Stimulated activated CD4-positive, alpha-beta T cell treated with anti-CD3 and anti-CD28 coated beads, TNF-alpha, amount 100 ng/mL, for 24 hours (primary cell): ENCODE measurements at regions not wholly inside any gene's neighbourhood (a gene's known extent, or its start where the extent isn't known, plus 50 kb on each side); places are given as distances from the start of the nearest gene placed in this dataset.
"Not testable (repeated sequence)": the region's sequence is repeated elsewhere in the genome, so short reads cannot be mapped to it uniquely, and the experiment has no call there.

ENCODE experiments used
- DNase-seq, 3 experiments: peaks; one replicate each; pipeline ENCODE4 v3.0.0-alpha.2; 2020; ENCODE audit warnings: low read depth in 3 of 3

GRCh38 chr5:68067976-68068603 is 147.5 kb upstream of the PIK3R1 start:
- DNase-seq, result no peak

DNA sequence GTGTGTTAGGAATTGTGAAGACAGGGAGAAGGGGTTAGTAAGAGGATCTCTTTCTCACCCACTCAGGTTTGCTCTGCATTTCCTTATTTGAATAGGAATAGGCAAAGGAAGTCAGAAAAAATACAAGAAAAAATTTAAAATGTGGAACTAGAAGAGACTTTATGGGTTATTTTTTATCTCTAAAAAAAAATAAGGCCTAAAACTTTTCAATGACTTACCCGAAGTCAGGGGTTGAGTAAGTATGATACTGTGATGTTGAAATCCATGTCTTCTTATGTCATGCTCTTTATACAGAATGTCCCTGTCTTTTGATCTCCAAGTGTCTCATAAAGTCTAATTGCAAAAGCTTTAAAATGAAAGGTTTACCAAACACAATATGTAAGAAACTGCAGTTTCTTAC is 148.3 kb upstream of the PIK3R1 start:
- no peak for DNase-seq

- DNase-seq, result no peak
Measured at GRCh38 chr5:68066277-68066955, 149.1 kb upstream of the PIK3R1 start.

DNA sequence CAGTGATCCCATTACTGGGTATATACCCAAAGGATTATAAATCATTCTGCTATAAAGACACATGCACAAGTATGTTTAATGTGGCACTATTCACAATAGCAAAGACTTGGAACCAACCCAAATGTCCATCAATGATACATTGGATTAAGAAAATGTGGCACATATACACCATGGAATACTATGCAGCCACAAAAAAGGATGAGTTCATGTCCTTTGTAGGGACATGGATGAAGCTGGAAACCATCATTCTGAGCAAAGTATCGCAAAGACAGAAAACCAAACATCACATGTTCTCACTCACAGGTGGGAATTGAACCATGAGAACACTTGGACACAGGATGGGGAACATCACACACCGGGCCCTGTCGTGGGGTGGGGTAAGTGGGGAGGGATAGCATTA is 150.2 kb upstream of the PIK3R1 start:
- DNase-seq, result not testable (repeated sequence)

GRCh38 chr5:68060382-68060781 is 155.2 kb upstream of the PIK3R1 start:
- no peak for DNase-seq

DNA sequence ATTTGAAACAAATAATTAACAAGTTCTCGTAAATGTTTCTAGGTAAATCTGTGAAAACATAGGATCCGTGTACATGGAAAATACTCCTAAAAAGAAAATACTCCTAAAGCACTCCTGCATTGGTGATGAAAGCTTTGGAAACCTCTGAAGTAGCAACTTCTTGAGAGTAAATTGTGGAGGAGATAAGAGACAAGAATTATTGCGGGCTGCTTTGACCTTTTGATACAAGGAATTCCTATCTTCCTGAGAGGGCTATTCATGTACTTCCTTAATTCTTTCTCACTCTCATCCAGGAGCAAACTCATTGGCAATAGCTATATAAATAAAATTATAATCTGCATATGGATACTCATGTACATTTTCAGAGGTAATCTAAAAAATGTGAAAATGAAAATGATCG is 158.4 kb upstream of the PIK3R1 start:
- DNase-seq, result no peak

DNA sequence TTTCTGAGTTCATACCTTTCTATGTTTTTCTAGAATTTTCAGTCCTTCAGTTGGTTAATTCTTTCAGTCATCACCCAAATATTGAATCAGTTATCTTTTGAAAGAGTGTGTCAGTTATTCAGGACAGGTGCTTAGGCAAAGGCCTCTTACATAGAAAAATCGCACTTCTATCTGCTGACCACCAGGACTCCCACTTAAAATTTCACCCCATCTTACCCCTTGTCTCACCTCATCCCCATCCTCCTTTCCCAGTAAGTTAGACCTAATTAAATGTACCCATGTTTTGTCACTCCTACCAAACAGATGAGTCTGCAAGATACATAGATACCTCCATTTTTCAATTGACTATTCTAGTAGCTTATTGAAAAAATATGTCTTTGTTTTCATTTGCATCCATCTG is 159.9 kb upstream of the PIK3R1 start:
- no peak for DNase-seq

DNA sequence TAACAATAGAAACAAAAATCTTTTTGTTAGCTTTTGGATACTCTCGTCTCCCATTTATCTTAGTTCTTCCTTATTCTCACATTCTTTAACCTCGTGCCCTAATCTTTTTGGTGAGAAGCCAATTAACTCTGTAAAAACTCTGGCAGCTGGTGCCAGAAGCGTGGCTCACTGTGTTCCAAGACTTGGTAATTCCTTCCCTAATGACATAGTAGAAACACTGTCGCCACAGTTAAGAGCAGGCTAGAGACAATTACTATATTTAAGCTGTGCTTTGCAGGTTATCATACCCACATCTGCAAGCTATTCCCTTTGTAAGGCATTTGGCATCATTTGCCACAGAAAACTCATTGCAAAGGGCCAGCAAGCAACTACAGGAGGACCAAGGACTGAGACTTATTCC is 160.9 kb upstream of the PIK3R1 start:
- DNase-seq, result no peak

GRCh38 chr5:68053202-68053601 is 162.4 kb upstream of the PIK3R1 start:
- no peak for DNase-seq

DNA sequence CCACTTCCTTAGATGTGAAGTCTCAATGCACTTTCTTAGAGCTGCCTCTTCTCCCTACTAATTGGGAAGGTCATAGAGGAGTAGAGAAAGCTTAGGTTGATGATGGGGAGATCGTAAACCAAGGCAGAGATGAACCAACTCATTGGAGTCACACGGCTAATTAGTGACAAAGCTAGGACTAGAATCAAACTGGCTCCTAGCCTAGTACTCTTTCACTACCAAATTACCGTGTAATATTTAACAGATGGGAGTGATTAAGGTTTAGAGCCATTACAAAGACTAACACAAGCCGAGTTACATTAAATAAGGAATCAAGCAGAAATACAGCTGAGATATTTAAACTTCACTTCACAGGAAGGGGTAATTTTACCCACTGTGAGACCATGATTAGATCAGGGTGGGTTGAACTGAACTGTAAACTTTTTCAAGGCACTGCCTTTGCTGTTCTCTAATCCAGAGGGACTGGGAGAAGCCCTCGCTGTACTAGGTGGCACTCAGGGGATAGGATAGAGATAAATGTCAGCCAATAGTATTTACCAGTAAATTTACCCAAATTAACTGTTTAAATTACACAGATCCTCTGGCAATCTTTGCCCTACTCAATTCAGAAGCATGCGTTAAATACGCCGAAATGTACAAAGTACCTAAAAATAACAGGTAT is 166.4 kb upstream of the PIK3R1 start:
- no peak for DNase-seq

DNA sequence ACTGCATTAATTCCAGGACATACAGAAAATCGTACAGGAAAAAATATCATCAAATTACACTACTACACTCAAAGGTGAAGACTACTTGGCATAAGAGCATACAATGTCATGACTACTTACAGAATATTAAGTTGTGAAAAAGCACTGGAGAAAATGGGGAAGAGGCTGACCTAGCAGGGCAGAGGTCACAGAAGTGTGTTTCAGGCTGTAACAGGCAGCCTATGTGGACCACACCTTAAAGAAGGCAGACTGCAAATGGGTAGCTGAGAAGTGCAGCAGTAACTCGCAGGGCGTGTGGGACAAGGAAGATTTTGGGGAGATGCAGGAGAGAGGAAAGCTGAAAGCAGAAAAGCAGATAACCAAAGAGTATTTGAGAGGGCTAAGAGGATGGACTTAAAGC is 167.0 kb upstream of the PIK3R1 start:
- no peak for DNase-seq

DNA sequence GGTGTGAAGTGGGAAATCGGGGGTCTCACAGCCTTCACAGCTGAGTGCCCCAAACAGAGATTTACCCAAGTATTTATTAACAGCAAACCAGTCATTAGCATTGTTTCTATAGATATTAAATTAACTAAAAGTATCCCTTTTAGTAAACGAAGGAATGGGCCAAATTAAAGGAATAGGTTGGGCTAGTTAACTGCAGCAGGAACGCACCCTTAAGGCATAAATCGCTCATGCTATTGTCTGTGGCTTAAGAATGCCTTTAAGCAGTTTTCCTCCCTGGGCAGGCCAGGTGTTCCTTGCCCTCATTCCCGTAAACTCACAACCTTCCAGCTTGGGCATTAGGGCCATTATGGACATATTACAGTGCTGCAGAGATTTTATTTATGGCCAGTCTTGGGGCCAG is 167.5 kb upstream of the PIK3R1 start:
- DNase-seq, result not testable (repeated sequence)

- no peak for DNase-seq
Measured at GRCh38 chr5:68047035-68047434, 168.5 kb upstream of the PIK3R1 start.

- no peak for DNase-seq
Measured at GRCh38 chr5:68046445-68046844, 169.1 kb upstream of the PIK3R1 start.

- DNase-seq, result no peak
Measured at GRCh38 chr5:68041293-68041692, 174.3 kb upstream of the PIK3R1 start.

- no peak for DNase-seq
Measured at GRCh38 chr5:68037546-68037945, 178.0 kb upstream of the PIK3R1 start.

DNA sequence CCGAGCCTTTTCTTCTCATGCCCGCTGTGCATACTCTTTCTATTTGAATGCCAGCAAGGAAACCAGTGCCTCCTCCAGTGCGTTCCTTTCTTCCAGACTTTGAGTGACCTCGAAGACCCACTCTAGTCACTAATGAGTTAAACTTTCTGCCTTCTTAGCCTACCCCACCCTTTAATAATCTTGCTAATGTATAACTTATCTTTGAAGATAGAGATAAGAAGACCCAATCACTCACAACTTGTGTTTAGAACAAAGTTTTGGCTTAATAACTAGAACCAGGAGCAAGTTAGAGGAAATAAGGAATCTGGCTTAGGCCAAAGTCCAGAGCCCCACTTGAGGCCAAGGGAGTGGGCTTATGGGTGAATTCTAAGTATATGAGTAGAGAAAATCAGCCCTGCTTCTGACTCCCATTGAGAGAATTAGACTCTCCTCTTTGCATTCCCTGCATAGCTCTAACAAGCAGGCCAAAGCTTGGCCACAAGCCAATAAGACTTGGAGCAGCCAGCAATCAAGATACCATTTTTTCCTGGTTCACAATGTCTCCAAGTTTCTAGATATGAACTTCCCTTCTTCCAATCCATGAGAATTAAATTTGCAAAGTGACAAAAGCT is 181.5 kb upstream of the PIK3R1 start:
- no peak for DNase-seq

DNA sequence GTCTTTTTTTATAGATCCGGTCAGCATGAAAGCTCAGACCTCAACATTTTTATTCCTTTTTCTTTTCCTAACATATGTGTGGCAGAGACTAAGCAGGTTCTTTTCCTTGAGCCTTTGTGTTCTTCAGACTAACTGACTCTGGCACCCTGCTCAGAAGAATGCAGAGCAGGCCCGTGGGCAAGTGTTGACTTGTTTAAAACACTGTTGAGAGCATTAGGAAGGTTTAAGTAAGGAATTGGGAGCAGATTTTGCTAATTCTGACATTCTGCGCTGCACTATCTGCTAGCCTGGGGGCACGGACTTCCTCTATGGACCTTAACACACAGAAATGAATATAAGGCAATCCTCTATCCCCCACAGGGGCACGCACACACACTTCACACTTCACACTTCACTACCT is 182.5 kb upstream of the PIK3R1 start:
- DNase-seq, result no peak

- no peak for DNase-seq
Measured at GRCh38 chr5:68032216-68032762, 183.3 kb upstream of the PIK3R1 start.

DNA sequence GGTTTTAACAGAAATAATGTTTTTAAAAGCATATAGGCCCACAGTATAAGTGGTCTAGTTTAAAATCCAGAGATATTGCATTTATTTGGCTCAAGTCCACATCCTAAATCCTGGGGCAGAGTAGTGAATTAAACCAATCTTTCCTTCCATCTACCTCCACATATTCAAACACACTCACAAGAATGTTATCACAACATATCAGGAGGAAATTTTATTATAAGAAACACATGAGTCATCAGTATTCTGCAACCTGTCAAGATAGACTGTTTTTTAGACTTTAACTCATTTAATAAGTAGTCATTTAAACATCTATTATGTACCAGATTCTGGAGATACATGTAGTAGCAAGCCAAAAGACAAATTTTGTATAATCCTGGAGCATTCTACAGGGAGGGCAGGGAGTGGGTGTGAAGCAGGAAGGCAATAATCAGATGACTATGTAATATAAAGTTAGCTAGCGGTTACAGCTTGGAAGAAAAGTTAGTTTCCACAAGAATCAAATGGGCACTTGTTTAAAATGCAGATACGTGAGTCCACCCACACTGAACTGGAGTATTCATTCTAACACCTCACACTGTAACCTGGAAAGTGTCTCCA is 187.3 kb upstream of the PIK3R1 start:
- no peak for DNase-seq

DNA sequence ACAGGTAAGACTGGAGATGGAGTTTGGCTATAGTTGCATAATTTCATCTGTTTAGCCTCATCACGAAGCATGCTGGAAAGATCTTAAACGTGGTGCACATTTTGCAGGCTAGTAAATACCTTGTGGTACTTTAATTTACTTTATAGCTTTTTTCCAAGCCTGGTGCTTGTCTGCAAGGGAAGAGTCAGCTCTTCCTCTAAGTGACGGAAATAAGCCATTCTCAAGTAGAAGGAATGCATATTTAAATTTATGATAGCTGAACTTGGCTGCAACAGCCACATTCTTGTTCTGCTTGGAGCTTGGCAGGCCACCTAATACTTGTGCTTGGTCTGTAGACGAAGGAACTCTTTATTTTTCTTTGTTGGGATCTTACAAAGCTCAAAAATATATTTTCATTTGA is 188.0 kb upstream of the PIK3R1 start:
- no peak for DNase-seq
